ENCODE measurements at regions not wholly inside any gene's neighbourhood (a gene's known extent, or its start where the extent isn't known, plus 50 kb on each side); places are given as distances from the start of the nearest gene placed in this dataset.

- TF ChIP-seq CTCF (IDR thresholded peaks at IDR 0.05 in 4 of 5, conservative IDR thresholded peaks at IDR 0.05 in 1 of 5) (no peak), POLR2A (IDR thresholded peaks at IDR 0.05) (no peak)
These were observed 786.1 kb upstream of the CNTN5 start for GRCh38 chr11:98234698-98235097.

Data from gastrocnemius medialis (tissue), 4 donors.